HepG2 (cell line): ENCODE measurements at regions not wholly inside any gene's neighbourhood (a gene's known extent, or its start where the extent isn't known, plus 50 kb on each side); places are given as distances from the start of the nearest gene placed in this dataset.

Experiments used
- ATAC-seq: fragments of 200-7000 bp; cut with Tn5 transposase; 3 replicates; pipeline ENCODE4 v1.9.1; 2020; ENCODE audit warnings: mild to moderate bottlenecking, moderate library complexity
- BruUV-seq: library from RNA; stranded (reverse); fragments of 400-500 nt; replicated peaks from 2 replicates; lab custom pipeline; 2021; lab: Mats Ljungman, UMichigan
- CTCF ChIA-PET: fragments of 300-600 bp; formaldehyde crosslinking; extraction: SDS; loops from one replicate; lab custom pipeline; 2021; ENCODE audit warnings: low total read pairs, inconsistent platforms, low intra/inter-chr PET ratio; lab: Yijun Ruan, JAX
- POLR2A ChIA-PET: fragments of 350-600 bp; sonication (Branson Sonifier 250); formaldehyde crosslinking; loops from one replicate; lab custom pipeline; 2020; ENCODE audit warnings: antibody characterized with exemption, inconsistent platforms; lab: Yijun Ruan, JAX
- DNase-seq: peaks from one replicate; pipeline ENCODE4 v3.0.0-alpha.2; 2015; ENCODE audit warnings: low spot score
- FAIRE-seq: peaks from 3 replicates; lab custom pipeline; 2011; peaks lifted over from hg19 to GRCh38; lab: Jason Lieb, UNC
- H2AFZ ChIP-seq: one replicate; pipeline ENCODE4 v1.6.1; 2011; ENCODE audit warnings: low read length, inconsistent platforms
- H3K27ac ChIP-seq: fragments of 300-600 bp; 3 replicates; pipeline ENCODE4 v1.8.0; 2011; ENCODE audit warnings: mixed run types, mild to moderate bottlenecking, mixed read lengths, low read length, inconsistent platforms; ENCODE audit not compliant: insufficient read depth; ENCODE audit errors: extremely low read length
- H3K27me3 ChIP-seq, 2 experiments: fragments of 200-600 bp in 1 of 2; 2 replicates in 1 of 2; 3 replicates in 1 of 2; pipeline versions ENCODE4 v1.6.0 to v1.8.0; 2011; ENCODE audit warnings: low read length in 2 of 2, mild to moderate bottlenecking in 2 of 2, moderate library complexity in 2 of 2, inconsistent platforms in 1 of 2; ENCODE audit not compliant: insufficient read depth in 2 of 2, control insufficient read depth in 1 of 2
- H3K36me3 ChIP-seq, 2 experiments: fragments of 200-600 bp in 1 of 2; replicated peaks in 1 of 2; 2 replicates in 1 of 2; 3 replicates in 1 of 2; pipeline versions ENCODE4 v1.5.1 to v1.8.0; 2011; ENCODE audit warnings: low read length in 2 of 2, inconsistent platforms in 1 of 2; ENCODE audit not compliant: insufficient read depth in 2 of 2, control insufficient read depth in 1 of 2
- H3K4me1 ChIP-seq: 2 replicates; pipeline ENCODE4 v1.5.1; 2012; ENCODE audit warnings: low read length, inconsistent platforms; ENCODE audit not compliant: insufficient read depth
- H3K4me2 ChIP-seq: 2 replicates; pipeline ENCODE4 v1.6.0; 2011; ENCODE audit warnings: low read depth, low read length, inconsistent platforms
- H3K4me3 ChIP-seq, 3 experiments: fragments of 200-600 bp in 1 of 3; sonication (generic), shearing (Covaris generic) in 1 of 3; replicated peaks in 1 of 3; 2 replicates each; pipeline ENCODE4 v1.5.1; 2011 to 2016; ENCODE audit warnings: low read length in 3 of 3, inconsistent platforms in 2 of 3, low read depth in 2 of 3, mild to moderate bottlenecking in 2 of 3, control low read depth in 1 of 3, mixed read lengths in 1 of 3; ENCODE audit not compliant: insufficient read depth in 1 of 3
- H3K79me2 ChIP-seq: one replicate; pipeline ENCODE4 v1.6.1; 2011; ENCODE audit warnings: low read length, inconsistent platforms; ENCODE audit not compliant: insufficient read depth
- H3K9ac ChIP-seq: 2 replicates; pipeline ENCODE4 v1.6.0; 2011; ENCODE audit warnings: mild to moderate bottlenecking, low read depth, low read length, inconsistent platforms; ENCODE audit not compliant: insufficient read depth
- H3K9me3 ChIP-seq: 2 replicates; pipeline ENCODE4 v1.5.1; 2012; ENCODE audit warnings: mild to moderate bottlenecking, low read length
- H4K20me1 ChIP-seq: 2 replicates; pipeline ENCODE4 v1.6.0; 2011; ENCODE audit warnings: inconsistent platforms, mild to moderate bottlenecking, low read length, moderate library complexity; ENCODE audit not compliant: insufficient read depth
- AHR ChIP-seq: IDR thresholded peaks from 2 replicates; pipeline ENCODE4 v1.6.1; 2018; ENCODE audit warnings: missing genetic modification reagents, missing compliant biosample characterization
- ARNT2 ChIP-seq: sonication (generic); formaldehyde crosslinking; IDR thresholded peaks from 2 replicates; pipeline ENCODE4 v1.8.0; 2022; ENCODE audit warnings: mild to moderate bottlenecking, low read depth, missing genetic modification reagents, moderate library complexity
- ATRX ChIP-seq: sonication (generic); formaldehyde crosslinking; IDR thresholded peaks from 2 replicates; pipeline ENCODE4 v1.4.0; 2020; ENCODE audit warnings: missing genetic modification reagents, borderline replicate concordance
- CC2D1A ChIP-seq: sonication (generic); formaldehyde crosslinking; IDR thresholded peaks from 2 replicates; pipeline ENCODE4 v1.8.1; 2023; ENCODE audit warnings: mild to moderate bottlenecking, missing genetic modification reagents
- CEBPZ ChIP-seq: IDR thresholded peaks from 2 replicates; pipeline ENCODE4 v1.6.1; 2012; ENCODE audit warnings: low read length, improper control_type of control experiment
- GMEB1 ChIP-seq: sonication (generic); formaldehyde crosslinking; IDR thresholded peaks from 2 replicates; pipeline ENCODE4 v1.5.1; 2020; ENCODE audit warnings: missing genetic modification reagents, mild to moderate bottlenecking, borderline replicate concordance
- MAFG ChIP-seq: sonication (generic); formaldehyde crosslinking; IDR thresholded peaks from 2 replicates; pipeline ENCODE4 v1.5.1; 2020; ENCODE audit warnings: mild to moderate bottlenecking, missing genetic modification reagents
- NR2F6 ChIP-seq, 2 experiments: IDR thresholded peaks; 2 replicates each; pipeline ENCODE4 v1.6.1; 2016; ENCODE audit warnings: antibody characterized with exemption in 1 of 2, mild to moderate bottlenecking in 1 of 2
- PAWR ChIP-seq: sonication (generic); formaldehyde crosslinking; IDR thresholded peaks from 2 replicates; pipeline ENCODE4 v1.4.0; 2020; ENCODE audit warnings: missing genetic modification reagents, mild to moderate bottlenecking, borderline replicate concordance
- RFXAP ChIP-seq: sonication (generic); formaldehyde crosslinking; IDR thresholded peaks from 2 replicates; pipeline ENCODE4 v1.4.0; 2020; ENCODE audit warnings: missing genetic modification reagents, borderline replicate concordance
- SETDB1 ChIP-seq: sonication (generic); formaldehyde crosslinking; IDR thresholded peaks from 2 replicates; pipeline ENCODE4 v1.5.1; 2020; ENCODE audit warnings: missing genetic modification reagents, mild to moderate bottlenecking, borderline replicate concordance
- STAT5B ChIP-seq: sonication (generic); formaldehyde crosslinking; IDR thresholded peaks from 2 replicates; pipeline ENCODE4 v1.4.0; 2020; ENCODE audit warnings: missing genetic modification reagents
- ZEB1 ChIP-seq: IDR thresholded peaks from 2 replicates; pipeline ENCODE4 v1.6.1; 2012; ENCODE audit warnings: mild to moderate bottlenecking, low read depth, inconsistent platforms; ENCODE audit not compliant: insufficient replicate concordance
- ZNF460 ChIP-seq: sonication (generic); formaldehyde crosslinking; IDR thresholded peaks from 2 replicates; pipeline ENCODE4 v1.5.1; 2020; ENCODE audit warnings: missing genetic modification reagents, mild to moderate bottlenecking, borderline replicate concordance
- ZNF737 ChIP-seq: sonication (generic); formaldehyde crosslinking; IDR thresholded peaks from 2 replicates; pipeline ENCODE4 v1.5.0; 2020; ENCODE audit warnings: missing genetic modification reagents, mild to moderate bottlenecking, borderline replicate concordance
- ZNF850 ChIP-seq: sonication (generic); formaldehyde crosslinking; conservative IDR thresholded peaks from 2 replicates; pipeline ENCODE4 v1.9.0; 2021; ENCODE audit warnings: mild to moderate bottlenecking, missing genetic modification reagents
- WGBS: methylation state at CpG from one replicate; pipeline ENCODE4 v1.1.6; 2017; ENCODE audit warnings: low lambda C conversion rate; 5-methylcytosine and 5-hydroxymethylcytosine counted together
- in situ Hi-C: cut with HindIII; loops from 2 replicates; pipeline ENCODE4 v1.10.0; 2017; ENCODE audit warnings: low pct_unique_long_range_greater_than_20kb; ENCODE audit not compliant: extremely low pct_ligation_motif_present
- intact Hi-C: fragments of 100-400 bp; cut with micrococcal nuclease; formaldehyde crosslinking; loops from one replicate; pipeline ENCODE4 v1.10.0; 2022; ENCODE audit not compliant: unreplicated experiment

- Histone ChIP-seq H3K4me1 (no peaks in the 10 kb centered on the region), H3K79me2 (no peaks in the 10 kb centered on the region), H3K27ac (no peak overlapping the region), H3K27me3 (no peaks in the 10 kb centered on the region), H3K36me3 (no peaks in the 10 kb centered on the region), H3K9me3 (no peaks in the 10 kb centered on the region), H3K9ac (no peak overlapping the region), H3K4me2 (no peak overlapping the region), H2AFZ (no peak overlapping the region), H4K20me1 (no peaks in the 10 kb centered on the region), H3K4me3 (no peak overlapping the region)
- no TSS peak for BruUV-seq
- TF ChIP-seq RFXAP (CRISPR knock-in tag) (no peak), ZNF460 (CRISPR knock-in tag) (no peak), ZEB1 (no peak), ATRX (CRISPR knock-in tag) (no peak), ZNF737 (CRISPR knock-in tag) (no peak), MAFG (CRISPR knock-in tag) (no peak), CC2D1A (CRISPR knock-in tag) (no peak), NR2F6 (IDR thresholded peaks at IDR 0.05) (no peak), NR2F6 (CRISPR knock-in tag; IDR thresholded peaks at IDR 0.05) (no peak), PAWR (CRISPR knock-in tag) (no peak)
- POLR2A ChIA-PET = no interaction called here
- FAIRE-seq (no peak), ATAC-seq (no peak), DNase-seq (no peak)
- in situ Hi-C loops (no loop called here), intact Hi-C loops (loop anchor here (10.0 kb wide), 1 partner anchor 905 kb away; the partner anchor contains the start of gene PTHLH)
- 24% methylated on average over 2 of the region's 2 CpGs for WGBS
- CTCF ChIA-PET = no interaction called here
Measured at GRCh38 chr12:28879379-28879778, 269.7 kb upstream of the FAR2 start.

- WGBS = 11% methylated on average over 2 of the region's 2 CpGs
- Histone ChIP-seq H3K27ac (no peak overlapping the region), H3K4me1 (no peaks in the 10 kb centered on the region), H3K79me2 (no peaks in the 10 kb centered on the region), H3K4me3 (no peak overlapping the region), H3K9me3 (no peaks in the 10 kb centered on the region), H3K36me3 (no peaks in the 10 kb centered on the region), H2AFZ (no peak overlapping the region), H4K20me1 (no peaks in the 10 kb centered on the region), H3K27me3 (no peaks in the 10 kb centered on the region), H3K4me2 (no peak overlapping the region), H3K9ac (no peak overlapping the region)
- DNase-seq = no peak
- POLR2A ChIA-PET = no interaction called here
- no TSS peak for BruUV-seq
- intact Hi-C loops = no loop called here
- CTCF ChIA-PET = no interaction called here
- ATAC-seq = no peak
- in situ Hi-C loops = no loop called here
- no peak for FAIRE-seq
- TF ChIP-seq CEBPZ (no peak), ARNT2 (no peak), SETDB1 (CRISPR knock-in tag) (no peak), AHR (CRISPR knock-in tag) (no peak), ZNF850 (no peak), GMEB1 (CRISPR knock-in tag) (no peak), STAT5B (no peak)
Measured at GRCh38 chr12:28882444-28882843, 266.6 kb upstream of the FAR2 start.
